Thyroid gland (tissue), 4 donors: ENCODE measurements at regions not wholly inside any gene's neighbourhood (a gene's known extent, or its start where the extent isn't known, plus 50 kb on each side); places are given as distances from the start of the nearest gene placed in this dataset.

Experiments
- DNase-seq, 2 donors: peaks; one replicate each; pipeline ENCODE4 v3.0.0-alpha.2; 2019
- H3K27ac ChIP-seq, 3 donors: fragments of 200-600 bp; sonication (generic); 1 replicate in 2 of 3; 2 replicates in 1 of 3; pipeline ENCODE4 v1.5.1; 2016 to 2019; ENCODE audit warnings: mild to moderate bottlenecking in 1 of 3, moderate library complexity in 1 of 3
- H3K27me3 ChIP-seq: fragments of 200-600 bp; sonication (generic); one replicate; pipeline ENCODE4 v1.5.1; 2019
- H3K36me3 ChIP-seq, 2 donors: fragments of 200-600 bp; sonication (generic); one replicate each; pipeline ENCODE4 v1.5.1; 2016 to 2019
- H3K4me1 ChIP-seq, 2 donors: fragments of 200-600 bp; sonication (generic); one replicate each; pipeline ENCODE4 v1.5.1; 2017 to 2019
- H3K4me3 ChIP-seq, 3 donors: fragments of 200-600 bp; sonication (generic); replicated peaks in 1 of 3; 1 replicate in 2 of 3; 2 replicates in 1 of 3; pipeline ENCODE4 v1.5.1; 2016; ENCODE audit warnings: mild to moderate bottlenecking in 1 of 3
- H3K9me3 ChIP-seq: fragments of 200-600 bp; sonication (generic); one replicate; pipeline ENCODE4 v1.5.1; 2017
- CTCF ChIP-seq, 6 experiments: fragments of 200-600 bp in 3 of 6; fragments of 450-650 bp in 3 of 6; sonication (generic) in 3 of 6; IDR thresholded peaks; one replicate each; pipeline ENCODE4 v1.5.1; 2016 to 2019; ENCODE audit warnings: antibody characterized with exemption in 6 of 6, mild to moderate bottlenecking in 2 of 6, inconsistent platforms in 1 of 6, moderate library complexity in 1 of 6
- POLR2A ChIP-seq, 2 donors: fragments of 450-650 bp; IDR thresholded peaks; one replicate each; pipeline ENCODE4 v1.6.1; 2017; ENCODE audit warnings: antibody characterized with exemption in 2 of 2, mild to moderate bottlenecking in 2 of 2, moderate library complexity in 1 of 2
- WGBS, 2 donors: methylation state at CpG; one replicate each; pipeline ENCODE4 v1.1.5; 2017; 5-methylcytosine and 5-hydroxymethylcytosine counted together
- intact Hi-C: fragments of 100-400 bp; cut with DNase I; formaldehyde crosslinking; loops from one replicate; pipeline ENCODE4 v1.15.1; 2023

DNA sequence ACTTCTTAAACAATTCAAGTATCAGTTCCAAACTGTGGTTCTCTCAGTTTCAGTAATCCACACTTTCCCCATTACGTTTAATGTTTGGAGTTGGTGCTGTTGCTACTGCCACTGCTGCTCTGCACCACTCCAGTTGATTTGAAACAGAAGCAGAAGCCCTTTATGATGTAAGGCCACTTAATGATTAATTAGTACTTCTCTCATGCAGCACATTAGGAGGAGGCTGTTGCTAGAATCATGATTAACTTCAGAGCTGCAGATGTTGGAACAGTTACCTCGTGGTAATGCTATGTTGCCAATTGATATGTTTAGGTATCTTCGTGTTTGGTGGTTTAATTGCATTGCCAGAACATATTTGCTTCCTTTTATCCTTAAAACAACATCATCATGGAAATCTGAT is 986.2 kb upstream of the CITED2 start:
- TF ChIP-seq POLR2A (IDR thresholded peaks at IDR 0.05) (no peak), CTCF (IDR thresholded peaks at IDR 0.05) (no peak)
- 83 to 86% methylated on average over 3 of the region's 3 CpGs for WGBS, 2 donors
- H3K9me3 ChIP-seq, result no peaks in the 10 kb centered on the region
- no peaks in the 10 kb centered on the region for H3K4me1 ChIP-seq
- no peaks in the 10 kb centered on the region for H3K27me3 ChIP-seq
- H3K27ac ChIP-seq, result no peak overlapping the region
- H3K4me3 ChIP-seq, result no peak overlapping the region
- no peak for DNase-seq
- intact Hi-C loops, result no loop called here
- no peaks in the 10 kb centered on the region for H3K36me3 ChIP-seq

DNA sequence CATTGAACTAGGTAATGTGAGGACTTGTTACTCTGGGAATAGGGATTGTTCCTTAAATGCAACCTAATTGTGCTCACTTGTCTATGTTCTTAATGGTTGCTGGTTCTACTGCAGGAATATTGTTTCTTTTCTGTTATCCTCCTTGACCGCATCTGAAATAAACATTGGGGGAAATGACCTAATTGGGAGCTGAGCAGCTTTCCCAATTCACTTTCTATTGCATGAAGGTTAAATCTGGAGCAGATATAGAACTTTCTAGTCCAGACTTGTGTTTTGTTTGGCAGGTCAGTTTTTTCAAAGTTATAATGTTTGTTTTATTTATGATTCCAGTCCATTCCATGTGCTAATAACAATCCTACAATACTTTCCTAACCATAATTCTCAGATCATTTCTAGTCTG is 981.0 kb upstream of the CITED2 start:
- 52 to 97% methylated on average over 1 of the region's 1 CpG for WGBS, 2 donors
- Histone ChIP-seq H3K9me3 (no peaks in the 10 kb centered on the region), H3K4me3 (no peak overlapping the region), H3K27ac (no peak overlapping the region), H3K4me1 (no peaks in the 10 kb centered on the region), H3K27me3 (no peaks in the 10 kb centered on the region), H3K36me3 (no peaks in the 10 kb centered on the region)
- intact Hi-C loops, result no loop called here
- no peak for TF ChIP-seq CTCF (IDR thresholded peaks at IDR 0.05)
- TF ChIP-seq POLR2A (IDR thresholded peaks at IDR 0.05), result no peak
- DNase-seq, result no peak

DNA sequence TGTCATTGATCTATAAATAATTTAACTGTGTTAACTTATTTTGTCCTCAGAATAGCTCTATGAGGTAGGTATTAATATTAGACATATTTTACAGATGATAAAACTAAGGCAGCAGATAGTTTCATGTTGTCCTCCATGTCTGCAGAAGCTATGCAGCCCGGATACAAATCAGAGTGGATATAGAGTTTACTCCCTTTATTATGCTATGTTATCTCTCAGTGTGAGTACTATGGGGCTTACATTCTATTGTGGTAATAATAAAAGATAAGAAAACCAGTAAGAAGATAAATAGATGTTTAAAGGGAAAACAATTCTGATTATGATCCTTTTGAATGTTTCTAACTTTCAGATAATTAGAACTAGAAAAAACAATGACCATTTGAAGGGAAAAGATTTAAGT is 979.8 kb upstream of the CITED2 start:
- intact Hi-C loops, result no loop called here
- TF ChIP-seq POLR2A (IDR thresholded peaks at IDR 0.05) (no peak), CTCF (IDR thresholded peaks at IDR 0.05) (no peak)
- no peak for DNase-seq
- H3K4me3 ChIP-seq, result no peak overlapping the region
- no peaks in the 10 kb centered on the region for H3K36me3 ChIP-seq
- 86 to 94% methylated on average over 1 of the region's 1 CpG for WGBS, 2 donors
- no peaks in the 10 kb centered on the region for H3K27me3 ChIP-seq
- H3K4me1 ChIP-seq, result no peaks in the 10 kb centered on the region
- H3K9me3 ChIP-seq, result no peaks in the 10 kb centered on the region
- no peak overlapping the region for H3K27ac ChIP-seq

DNA sequence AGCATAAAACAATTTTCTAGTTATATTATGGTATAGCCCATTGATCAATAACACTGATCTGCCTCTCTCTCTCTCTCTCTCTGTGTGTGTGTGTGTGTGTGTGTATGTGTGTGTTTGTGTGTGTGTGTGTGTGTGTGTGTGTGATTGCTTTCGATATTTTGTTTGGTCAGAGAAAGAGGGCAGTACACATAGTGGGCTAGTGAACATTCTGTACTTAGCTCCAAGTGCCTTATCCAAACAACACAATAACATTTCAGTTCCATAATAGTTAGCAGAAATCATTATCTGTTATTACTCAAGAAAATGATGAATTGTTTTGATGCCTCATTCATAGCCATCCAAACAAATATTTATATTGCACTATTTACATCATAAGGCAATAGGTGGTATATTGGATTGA is 979.1 kb upstream of the CITED2 start:
- Histone ChIP-seq H3K27ac (no peak overlapping the region), H3K4me1 (no peaks in the 10 kb centered on the region), H3K36me3 (no peaks in the 10 kb centered on the region), H3K4me3 (no peak overlapping the region), H3K27me3 (no peaks in the 10 kb centered on the region), H3K9me3 (no peaks in the 10 kb centered on the region)
- intact Hi-C loops, result no loop called here
- TF ChIP-seq POLR2A (IDR thresholded peaks at IDR 0.05), result no peak
- TF ChIP-seq CTCF (IDR thresholded peaks at IDR 0.05), result no peak
- DNase-seq, result no peak
- WGBS, 2 donors, result 83 to 100% methylated on average over 1 of the region's 1 CpG

GRCh38 chr6:140346428-140346827 is 972.0 kb upstream of the CITED2 start:
- intact Hi-C loops, result no loop called here
- WGBS, 2 donors, result 85% methylated on average over 5 of the region's 5 CpGs
- H3K36me3 ChIP-seq, result no peaks in the 10 kb centered on the region
- H3K4me3 ChIP-seq, result no peak overlapping the region
- H3K9me3 ChIP-seq, result no peaks in the 10 kb centered on the region
- H3K27me3 ChIP-seq, result no peaks in the 10 kb centered on the region
- TF ChIP-seq POLR2A (IDR thresholded peaks at IDR 0.05) (no peak), CTCF (IDR thresholded peaks at IDR 0.05) (no peak)
- no peak overlapping the region for H3K27ac ChIP-seq
- H3K4me1 ChIP-seq, result peaks cover 0 to 7% of the 10 kb centered on the region in 2 donors
- no peak for DNase-seq
